ENCODE measurements at regions not wholly inside any gene's neighbourhood (a gene's known extent, or its start where the extent isn't known, plus 50 kb on each side); places are given as distances from the start of the nearest gene placed in this dataset.

- DNase-seq (ENCODE audit: low spot score) = no peak
- intact Hi-C loops (cut with DNase I) = no loop called here
Observed at GRCh38 chr10:6912021-6912420, 331.9 kb upstream of the PRKCQ start.

GRCh38 chr10:6909905-6910560, 330.0 kb upstream of the PRKCQ start:
- intact Hi-C loops (cut with DNase I) = no loop called here
- no peak for DNase-seq (ENCODE audit: low spot score)

GRCh38 chr10:6907877-6908530, 327.9 kb upstream of the PRKCQ start:
- intact Hi-C loops (cut with DNase I) = no loop called here
- no peak for DNase-seq (ENCODE audit: low spot score)

GRCh38 chr10:6894405-6894804, 314.3 kb upstream of the PRKCQ start:
- DNase-seq (ENCODE audit: low spot score) = no peak
- intact Hi-C loops (cut with DNase I) = no loop called here

GRCh38 chr10:6892864-6893263, 312.8 kb upstream of the PRKCQ start:
- intact Hi-C loops (cut with DNase I) = no loop called here
- no peak for DNase-seq (ENCODE audit: low spot score)

GRCh38 chr10:6891924-6892323, 311.8 kb upstream of the PRKCQ start:
- DNase-seq (ENCODE audit: low spot score) = no peak
- intact Hi-C loops (cut with DNase I) = no loop called here

GRCh38 chr10:6889718-6890117, 309.6 kb upstream of the PRKCQ start:
- no peak for DNase-seq (ENCODE audit: low spot score)
- intact Hi-C loops (cut with DNase I) = no loop called here

GRCh38 chr10:6888434-6888833, 308.4 kb upstream of the PRKCQ start:
- intact Hi-C loops (cut with DNase I) = no loop called here

GRCh38 chr10:6885284-6885683, 305.2 kb upstream of the PRKCQ start:
- no peak for DNase-seq (ENCODE audit: low spot score)
- intact Hi-C loops (cut with DNase I) = no loop called here

More at GRCh38 chr10:6888434-6888833, 308.4 kb upstream of the PRKCQ start:
- no peak for DNase-seq (ENCODE audit: low spot score)

- no peak for DNase-seq (ENCODE audit: low spot score)
- intact Hi-C loops (cut with DNase I) = no loop called here
Observed at GRCh38 chr10:6881987-6882386, 301.9 kb upstream of the PRKCQ start.

GRCh38 chr10:6877722-6878392, 297.8 kb upstream of the PRKCQ start:
- DNase-seq (ENCODE audit: low spot score) = no peak
- intact Hi-C loops (cut with DNase I) = no loop called here

GRCh38 chr10:6877336-6877721, 297.3 kb upstream of the PRKCQ start:
- no peak for DNase-seq (ENCODE audit: low spot score)
- intact Hi-C loops (cut with DNase I) = no loop called here

- no peak for DNase-seq (ENCODE audit: low spot score)
- intact Hi-C loops (cut with DNase I) = no loop called here
Observed at GRCh38 chr10:6875269-6875865, 295.3 kb upstream of the PRKCQ start.

GRCh38 chr10:6871128-6871527, 291.1 kb upstream of the PRKCQ start:
- intact Hi-C loops (cut with DNase I) = no loop called here
- DNase-seq (ENCODE audit: low spot score) = no peak

- DNase-seq (ENCODE audit: low spot score) = no peak
- intact Hi-C loops (cut with DNase I) = no loop called here
Observed at GRCh38 chr10:6868036-6868725, 288.1 kb upstream of the PRKCQ start.

GRCh38 chr10:6866757-6867156, 286.7 kb upstream of the PRKCQ start:
- DNase-seq (ENCODE audit: low spot score) = no peak
- intact Hi-C loops (cut with DNase I) = no loop called here

GRCh38 chr10:6864142-6864541, 284.1 kb upstream of the PRKCQ start:
- DNase-seq (ENCODE audit: low spot score) = no peak
- intact Hi-C loops (cut with DNase I) = no loop called here

- intact Hi-C loops (cut with DNase I) = no loop called here
- DNase-seq (ENCODE audit: low spot score) = no peak
Observed at GRCh38 chr10:6863381-6863780, 283.3 kb upstream of the PRKCQ start.

- intact Hi-C loops (cut with DNase I) = no loop called here
- DNase-seq (ENCODE audit: low spot score) = no peak
Observed at GRCh38 chr10:6850452-6850851, 270.4 kb upstream of the PRKCQ start.

GRCh38 chr10:6847561-6847960, 267.5 kb upstream of the PRKCQ start:
- intact Hi-C loops (cut with DNase I) = no loop called here
- no peak for DNase-seq (ENCODE audit: low spot score)
